ENCODE measurements at regions not wholly inside any gene's neighbourhood (a gene's known extent, or its start where the extent isn't known, plus 50 kb on each side); places are given as distances from the start of the nearest gene placed in this dataset.
"Not testable (repeated sequence)": the region's sequence is repeated elsewhere in the genome, so short reads cannot be mapped to it uniquely, and the experiment has no call there.

GRCh38 chr16:65822148-65822547 is 544.3 kb upstream of the CDH5 start:
- H3K4me3 ChIP-seq (ENCODE audit: low read depth, low read length), result no peak overlapping the region
- no peak for DNase-seq (ENCODE audit: low read depth)

DNA sequence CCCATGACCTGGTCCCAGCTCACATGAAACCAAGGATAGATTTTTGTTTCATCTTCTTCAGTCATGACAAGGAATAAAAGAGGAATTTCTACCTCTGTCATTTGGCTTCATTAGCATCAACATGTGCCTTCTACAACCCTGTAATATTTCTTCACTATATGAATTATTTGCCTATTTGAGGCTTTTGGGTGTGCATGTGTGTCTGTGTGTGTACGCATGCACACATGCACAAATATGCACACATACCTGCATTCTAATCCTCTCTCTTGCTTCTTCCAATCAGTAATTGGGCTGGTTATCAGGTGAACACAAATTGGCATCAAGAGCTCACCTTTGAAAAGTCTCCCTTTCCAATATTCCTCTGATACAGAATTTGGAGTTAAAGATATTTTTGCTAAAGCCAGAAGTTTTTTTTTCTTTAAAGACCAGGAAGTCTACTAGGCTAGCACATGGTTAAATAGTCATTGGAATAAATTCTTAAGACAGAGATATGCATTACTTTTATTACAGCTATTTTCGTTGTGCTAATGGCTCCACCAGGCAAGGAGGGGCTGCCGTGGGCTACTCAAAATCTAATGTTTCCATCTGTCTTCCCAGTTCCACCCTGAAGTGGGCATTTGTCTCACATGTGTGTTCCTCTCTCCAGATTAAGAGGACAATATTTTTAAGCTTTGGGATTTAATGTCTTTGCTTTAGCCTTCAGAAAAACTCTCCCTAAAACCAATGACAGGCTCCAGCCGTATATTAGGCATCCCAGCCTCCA is 547.2 kb upstream of the CDH5 start:
- no peak overlapping the region for H3K4me3 ChIP-seq (ENCODE audit: low read depth, low read length)
- DNase-seq (ENCODE audit: low read depth), result no peak

DNA sequence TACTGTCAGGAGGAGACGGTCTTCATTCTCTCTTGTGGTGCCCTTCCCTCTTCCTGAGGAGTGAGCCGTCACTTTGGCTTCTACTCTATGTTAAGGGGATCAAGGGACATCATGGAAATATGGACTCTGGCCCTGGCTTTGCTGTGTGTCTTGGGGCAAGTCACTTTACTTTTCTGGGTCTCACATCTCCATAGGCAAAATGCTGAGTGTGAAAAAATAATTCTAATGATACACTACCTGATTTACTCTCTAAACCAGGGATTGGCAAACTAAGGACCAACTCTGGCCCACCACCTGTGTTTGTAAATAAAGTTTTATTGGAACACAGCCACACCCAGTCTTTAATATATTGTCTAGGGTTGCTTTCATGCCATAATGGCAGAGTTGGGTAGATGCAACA is 548.7 kb upstream of the CDH5 start:
- H3K4me3 ChIP-seq (ENCODE audit: low read depth, low read length), result no peak overlapping the region
- DNase-seq (ENCODE audit: low read depth), result no peak

GRCh38 chr16:65817066-65817465 is 549.4 kb upstream of the CDH5 start:
- DNase-seq (ENCODE audit: low read depth), result no peak
- no peak overlapping the region for H3K4me3 ChIP-seq (ENCODE audit: low read depth, low read length)

- DNase-seq (ENCODE audit: low read depth), result no peak
- no peak overlapping the region for H3K4me3 ChIP-seq (ENCODE audit: low read depth, low read length)
These were observed 549.9 kb upstream of the CDH5 start for GRCh38 chr16:65816556-65816955.

DNA sequence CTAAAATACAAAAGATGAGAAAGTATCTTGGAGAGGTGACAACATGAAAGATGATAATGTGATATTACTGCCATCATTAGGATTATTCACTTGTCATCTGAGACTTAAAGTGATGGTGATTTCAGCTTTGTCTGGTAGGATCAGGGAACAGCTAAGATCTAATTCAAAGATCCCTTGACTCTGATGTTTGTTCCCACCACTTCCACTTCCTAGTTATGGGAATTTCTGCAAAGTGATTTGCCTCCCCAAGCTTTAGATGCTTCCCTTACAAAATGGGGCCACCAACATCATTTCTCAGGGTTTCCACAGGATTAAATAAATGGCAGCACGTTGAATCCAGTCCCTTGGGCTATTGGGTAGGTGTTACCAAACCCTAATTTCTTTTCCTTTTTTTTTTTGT is 550.8 kb upstream of the CDH5 start:
- no peak for DNase-seq (ENCODE audit: low read depth)
- no peak overlapping the region for H3K4me3 ChIP-seq (ENCODE audit: low read depth, low read length)

DNA sequence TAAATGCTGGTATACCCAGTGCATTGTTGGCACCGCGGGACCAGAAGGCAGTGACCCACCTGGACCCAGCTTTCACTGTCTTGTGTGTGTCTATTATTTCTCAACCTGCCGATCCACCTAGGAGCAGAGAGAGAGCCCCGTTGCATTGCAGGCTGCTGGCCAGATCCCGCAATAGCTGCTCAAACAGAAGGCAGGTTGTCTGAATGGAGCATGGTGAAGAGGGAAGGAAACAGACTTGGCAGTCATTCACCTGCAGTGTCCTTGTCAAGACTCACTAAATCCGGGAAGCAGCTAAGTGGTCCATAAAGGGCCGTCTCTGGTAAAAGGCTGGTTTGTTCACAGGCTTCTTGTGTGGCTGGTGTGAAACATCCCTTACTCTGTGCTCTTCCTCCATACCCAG is 552.6 kb upstream of the CDH5 start:
- not testable (repeated sequence) for DNase-seq (ENCODE audit: low read depth); H3K4me3 ChIP-seq (ENCODE audit: low read depth, low read length)

GRCh38 chr16:65809627-65810026 is 556.9 kb upstream of the CDH5 start:
- H3K4me3 ChIP-seq (ENCODE audit: low read depth, low read length), result no peak overlapping the region
- no peak for DNase-seq (ENCODE audit: low read depth)

DNA sequence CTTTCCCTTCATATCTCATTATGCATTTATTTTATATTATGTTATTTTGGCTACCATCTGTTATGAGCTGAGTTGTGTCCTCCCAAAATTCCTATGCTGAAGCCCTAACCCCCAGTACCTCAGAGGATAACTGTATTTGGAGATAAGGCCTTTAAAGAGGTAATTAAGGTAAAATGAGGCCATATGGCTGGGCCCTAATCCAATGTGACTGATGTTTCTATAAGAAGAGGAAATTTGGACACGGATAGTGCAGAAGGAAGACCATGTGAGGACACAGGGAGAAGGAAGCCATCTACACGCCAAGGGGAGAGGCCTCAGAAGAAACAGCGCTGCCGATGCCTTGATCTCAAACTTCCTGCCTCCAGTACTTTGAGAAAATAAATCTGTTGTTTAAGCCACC is 557.7 kb upstream of the CDH5 start:
- no peak overlapping the region for H3K4me3 ChIP-seq (ENCODE audit: low read depth, low read length)
- DNase-seq (ENCODE audit: low read depth), result no peak

DNA sequence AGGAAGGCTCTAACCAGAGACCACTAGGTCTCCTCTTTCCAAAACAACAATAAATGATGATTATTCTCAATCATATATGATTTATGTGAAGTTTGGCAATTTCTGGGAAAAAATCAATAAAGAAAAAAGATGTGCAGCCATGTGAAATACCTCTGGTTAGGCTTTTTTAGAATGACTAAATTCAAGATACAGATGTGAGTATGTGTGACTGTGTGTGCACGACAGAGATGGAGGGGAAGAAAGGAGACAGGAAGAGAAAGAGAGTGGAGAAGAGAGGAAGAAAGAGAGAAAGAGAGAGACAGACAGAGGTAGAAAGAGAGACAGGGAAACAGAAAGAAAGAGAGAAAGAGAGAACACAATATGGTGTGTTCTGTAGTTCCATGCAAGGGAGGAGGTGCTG is 558.6 kb upstream of the CDH5 start:
- no peak overlapping the region for H3K4me3 ChIP-seq (ENCODE audit: low read depth, low read length)
- no peak for DNase-seq (ENCODE audit: low read depth)

DNA sequence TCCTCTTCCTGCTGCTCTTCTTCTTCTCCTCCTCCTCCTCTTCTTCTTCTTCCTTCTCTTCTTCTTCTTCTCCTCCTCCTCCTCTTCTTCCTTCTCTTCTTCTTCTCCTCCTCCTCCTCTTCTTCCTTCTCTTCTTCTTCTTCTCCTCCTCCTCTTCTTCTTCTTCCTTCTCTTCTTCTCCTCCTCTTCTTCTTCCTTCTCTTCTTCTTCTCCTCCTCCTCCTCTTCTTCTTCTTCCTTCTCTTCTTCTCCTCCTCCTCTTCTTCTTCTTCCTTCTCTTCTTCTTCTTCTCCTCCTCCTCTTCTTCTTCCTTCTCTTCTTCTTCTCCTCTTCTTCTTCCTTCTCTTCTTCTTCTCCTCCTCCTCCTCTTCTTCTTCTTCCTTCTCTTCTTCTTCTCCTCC is 560.8 kb upstream of the CDH5 start:
- not testable (repeated sequence) for H3K4me3 ChIP-seq (ENCODE audit: low read depth, low read length); DNase-seq (ENCODE audit: low read depth)

GRCh38 chr16:65796481-65796880 is 570.0 kb upstream of the CDH5 start:
- H3K4me3 ChIP-seq (ENCODE audit: low read depth, low read length), result no peak overlapping the region
- no peak for DNase-seq (ENCODE audit: low read depth)

DNA sequence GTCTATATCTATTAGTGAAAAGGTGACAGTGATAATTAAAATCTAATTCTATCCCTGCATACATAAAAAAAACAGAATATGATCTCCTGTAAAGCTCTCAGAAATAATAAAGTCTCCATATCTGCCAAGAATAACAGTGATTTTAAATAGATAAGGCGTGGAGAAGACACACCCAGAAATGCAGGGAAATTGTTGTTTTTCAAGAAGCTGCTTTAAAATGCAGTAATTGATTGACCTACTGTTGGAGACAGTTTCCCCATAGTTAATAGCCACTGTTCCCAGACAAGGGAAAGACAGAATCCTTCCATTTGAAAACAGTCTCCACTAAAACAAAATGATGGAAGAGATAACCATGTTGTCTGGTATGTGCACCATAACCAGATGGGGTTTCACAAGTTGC is 571.5 kb upstream of the CDH5 start:
- no peak for DNase-seq (ENCODE audit: low read depth)
- H3K4me3 ChIP-seq (ENCODE audit: low read depth, low read length), result no peak overlapping the region

DNA sequence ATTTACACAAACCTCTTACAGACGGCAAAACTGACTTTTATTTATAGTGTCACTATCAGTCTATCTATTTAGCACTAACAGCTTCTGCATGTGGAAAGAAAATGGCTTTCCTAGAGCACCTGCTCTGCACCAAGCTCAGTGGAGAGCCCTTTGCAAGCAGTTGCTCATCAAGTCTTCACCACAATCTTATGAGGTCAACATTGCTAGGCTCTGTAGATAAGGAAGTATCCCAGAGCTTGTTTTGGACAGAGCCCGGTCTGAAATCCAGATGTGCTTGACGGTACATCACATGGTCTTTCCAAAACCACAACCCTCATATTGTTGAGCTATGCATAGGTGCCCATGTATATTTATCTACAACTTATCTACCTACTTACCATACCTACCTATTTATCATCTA is 572.7 kb upstream of the CDH5 start:
- no peak overlapping the region for H3K4me3 ChIP-seq (ENCODE audit: low read depth, low read length)
- DNase-seq (ENCODE audit: low read depth), result no peak

DNA sequence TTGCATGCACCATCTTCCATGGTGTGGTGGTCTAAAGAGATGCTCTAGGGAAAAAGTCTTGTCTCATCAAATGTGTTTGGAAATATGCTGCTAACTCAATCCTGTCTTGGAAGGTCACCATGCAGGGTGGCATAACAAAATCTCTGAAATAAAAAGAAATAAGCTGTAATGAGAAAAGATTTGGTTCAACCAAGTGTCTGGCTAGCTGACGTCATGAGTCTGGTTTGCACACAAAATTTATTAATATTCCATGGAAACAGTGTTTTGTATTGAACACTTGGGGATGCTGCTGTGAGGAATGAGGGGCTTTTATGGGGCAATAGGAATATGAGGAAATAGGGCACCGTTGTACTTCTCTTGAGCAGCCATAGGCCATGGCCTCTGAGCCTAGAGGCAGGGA is 575.7 kb upstream of the CDH5 start:
- no peak overlapping the region for H3K4me3 ChIP-seq (ENCODE audit: low read depth, low read length)
- DNase-seq (ENCODE audit: low read depth), result no peak

GRCh38 chr16:65789161-65789945 is 577.1 kb upstream of the CDH5 start:
- H3K4me3 ChIP-seq (ENCODE audit: low read depth, low read length), result no peak overlapping the region
- no peak for DNase-seq (ENCODE audit: low read depth)

GRCh38 chr16:65788434-65789140 is 577.9 kb upstream of the CDH5 start:
- no peak overlapping the region for H3K4me3 ChIP-seq (ENCODE audit: low read depth, low read length)
- no peak for DNase-seq (ENCODE audit: low read depth)

DNA sequence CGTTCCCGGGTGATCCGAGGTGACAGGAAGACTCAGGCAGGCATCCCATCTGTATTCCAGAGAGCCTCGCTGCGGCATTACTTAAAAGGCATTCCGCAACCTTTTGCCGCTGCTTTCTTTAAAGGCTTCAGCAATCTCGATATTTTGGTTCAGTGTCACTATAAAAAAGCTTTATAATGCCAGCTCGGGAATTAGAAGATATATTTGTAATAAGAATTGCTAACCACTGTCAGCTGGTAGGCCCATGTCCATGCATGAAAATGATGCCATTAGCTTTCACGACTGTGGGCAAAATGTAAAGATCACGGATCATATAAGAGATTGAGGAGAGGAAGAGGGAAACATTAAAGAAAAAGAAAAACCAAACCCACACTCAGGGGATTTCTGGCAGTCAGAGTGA is 578.6 kb upstream of the CDH5 start:
- no peak overlapping the region for H3K4me3 ChIP-seq (ENCODE audit: low read depth, low read length)
- DNase-seq (ENCODE audit: low read depth), result no peak

DNA sequence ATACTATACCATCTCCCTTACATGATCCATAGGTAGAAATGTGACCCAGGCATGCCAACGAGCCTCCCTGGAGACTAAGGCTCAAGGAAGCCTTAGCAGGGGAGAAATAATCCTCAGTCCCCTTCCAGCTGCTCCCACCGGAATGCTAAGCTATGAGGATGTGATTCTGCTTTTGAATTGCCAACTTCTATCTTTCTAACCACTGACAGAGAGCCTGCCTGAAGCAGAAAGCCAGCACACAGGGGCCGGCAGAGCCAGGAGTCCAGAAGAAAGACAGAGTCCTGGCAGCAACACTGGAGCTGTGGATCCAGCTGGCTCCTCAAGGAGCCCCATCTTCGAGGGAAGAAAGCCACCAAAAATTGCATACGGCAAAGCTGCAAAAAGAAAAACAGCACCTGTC is 579.6 kb upstream of the CDH5 start:
- no peak for DNase-seq (ENCODE audit: low read depth)
- no peak overlapping the region for H3K4me3 ChIP-seq (ENCODE audit: low read depth, low read length)

DNA sequence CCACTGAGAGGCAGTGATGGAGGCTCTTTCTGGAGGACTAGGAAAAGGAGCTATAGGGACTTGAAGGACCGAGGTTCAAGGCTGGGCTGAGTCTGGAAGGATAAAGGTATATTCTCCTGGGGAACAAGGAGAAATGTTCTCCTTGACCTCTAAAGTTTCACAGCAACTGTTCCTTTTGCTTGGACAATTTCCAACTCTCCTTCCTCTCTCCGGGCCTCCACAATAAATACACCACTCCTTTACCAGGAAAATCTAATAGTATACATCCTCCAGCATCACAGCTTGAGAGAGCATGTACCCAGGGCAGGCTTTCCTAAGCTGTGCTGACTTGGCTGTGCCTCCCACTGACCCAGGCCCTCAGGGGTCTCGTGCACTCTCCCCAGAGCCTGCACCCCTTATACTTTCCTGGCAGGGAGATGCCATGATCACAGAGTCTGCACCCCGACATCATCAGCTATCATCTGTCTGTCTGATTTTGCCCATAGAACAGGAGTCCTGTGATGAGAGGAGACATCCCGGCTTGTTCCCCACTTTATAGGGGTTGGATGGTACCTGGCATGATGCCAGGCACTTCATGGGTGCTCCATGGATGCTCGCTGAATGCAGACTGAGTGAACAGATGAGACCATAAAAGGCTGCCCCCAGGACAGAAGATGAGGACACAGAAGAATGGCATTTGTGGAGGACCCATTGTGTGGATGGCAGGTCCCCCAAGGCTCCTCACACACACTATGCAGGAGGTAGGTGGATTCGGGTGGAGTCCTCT is 582.6 kb upstream of the CDH5 start:
- no peak overlapping the region for H3K4me3 ChIP-seq (ENCODE audit: low read depth, low read length)
- no peak for DNase-seq (ENCODE audit: low read depth)
